ENCODE measurements at regions not wholly inside any gene's neighbourhood (a gene's known extent, or its start where the extent isn't known, plus 50 kb on each side); places are given as distances from the start of the nearest gene placed in this dataset.

GRCh38 chr20:11852811-11853210 is 64.9 kb upstream of the BTBD3 start:
- no peak for TF ChIP-seq CTCF (IDR thresholded peaks at IDR 0.05)
- no peak overlapping the region for H3K27ac ChIP-seq
- no peaks in the 10 kb centered on the region for H3K36me3 ChIP-seq
- H3K27me3 ChIP-seq = no peaks in the 10 kb centered on the region
- no peak overlapping the region for H3K4me3 ChIP-seq (ENCODE audit: low read depth in 1 of 2, low read length in 1 of 2)
- no peaks in the 10 kb centered on the region for H3K9me3 ChIP-seq
- no peaks in the 10 kb centered on the region for H3K4me1 ChIP-seq (ENCODE audit: control insufficient read depth in 1 of 2, insufficient read depth in 1 of 2, low read depth in 1 of 2, low read length in 1 of 2)

GRCh38 chr20:11853359-11853758 is 64.3 kb upstream of the BTBD3 start:
- no peaks in the 10 kb centered on the region for H3K27me3 ChIP-seq
- no peak for TF ChIP-seq CTCF (IDR thresholded peaks at IDR 0.05)
- no peak overlapping the region for H3K27ac ChIP-seq
- no peaks in the 10 kb centered on the region for H3K36me3 ChIP-seq
- no peaks in the 10 kb centered on the region for H3K4me1 ChIP-seq (ENCODE audit: control insufficient read depth in 1 of 2, insufficient read depth in 1 of 2, low read depth in 1 of 2, low read length in 1 of 2)
- H3K9me3 ChIP-seq = no peaks in the 10 kb centered on the region
- no peak overlapping the region for H3K4me3 ChIP-seq (ENCODE audit: low read depth in 1 of 2, low read length in 1 of 2)

- TF ChIP-seq CTCF (IDR thresholded peaks at IDR 0.05) = no peak
- Histone ChIP-seq H3K9me3 (no peaks in the 10 kb centered on the region), H3K4me3 (ENCODE audit: low read depth in 1 of 2, low read length in 1 of 2) (no peak overlapping the region)
These were observed 56.2 kb upstream of the BTBD3 start for GRCh38 chr20:11861479-11861878.

GRCh38 chr20:11867291-11867919 is 50.3 kb upstream of the BTBD3 start:
- Histone ChIP-seq H3K4me3 (ENCODE audit: low read depth in 1 of 2, low read length in 1 of 2) (no peak overlapping the region), H3K36me3 (no peaks in the 10 kb centered on the region), H3K27ac (no peak overlapping the region), H3K27me3 (no peaks in the 10 kb centered on the region), H3K9me3 (no peaks in the 10 kb centered on the region), H3K4me1 (ENCODE audit: control insufficient read depth in 1 of 2, insufficient read depth in 1 of 2, low read depth in 1 of 2, low read length in 1 of 2) (no peaks in the 10 kb centered on the region)
- no peak for TF ChIP-seq CTCF (IDR thresholded peaks at IDR 0.05)

More at GRCh38 chr20:11861479-11861878, 56.2 kb upstream of the BTBD3 start:
- H3K4me1 ChIP-seq (ENCODE audit: control insufficient read depth in 1 of 2, insufficient read depth in 1 of 2, low read depth in 1 of 2, low read length in 1 of 2) = no peaks in the 10 kb centered on the region
- no peaks in the 10 kb centered on the region for H3K36me3 ChIP-seq
- H3K27me3 ChIP-seq = no peaks in the 10 kb centered on the region
- no peak overlapping the region for H3K27ac ChIP-seq
